NB4 (cell line): ENCODE measurements at regions not wholly inside any gene's neighbourhood (a gene's known extent, or its start where the extent isn't known, plus 50 kb on each side); places are given as distances from the start of the nearest gene placed in this dataset.

ENCODE experiments used
- DNase-seq: peaks from one replicate; pipeline ENCODE4 v3.0.0; 2010; ENCODE audit warnings: low read depth
- H3K4me3 ChIP-seq: one replicate; pipeline ENCODE4 v1.5.1; 2011; ENCODE audit warnings: mild to moderate bottlenecking, low read depth, low read length, moderate library complexity
- CTCF ChIP-seq: IDR thresholded peaks from one replicate; pipeline ENCODE4 v1.5.1; 2012; ENCODE audit warnings: low read depth, low read length
- MAX ChIP-seq: IDR thresholded peaks from 2 replicates; pipeline ENCODE4 v1.6.1; 2011; ENCODE audit warnings: low read depth, low read length
- MYC ChIP-seq: IDR thresholded peaks from 2 replicates; pipeline ENCODE4 v1.6.1; 2011; ENCODE audit warnings: low read depth, low read length
- POLR2A ChIP-seq: IDR thresholded peaks from 2 replicates; pipeline ENCODE4 v1.6.1; 2011; ENCODE audit warnings: mild to moderate bottlenecking; ENCODE audit not compliant: insufficient read length; ENCODE audit errors: extremely low read depth

GRCh38 chr2:207332480-207333212 is 166.9 kb upstream of the KLF7 start:
- TF ChIP-seq MAX (no peak), MYC (no peak), CTCF (no peak), POLR2A (no peak)
- H3K4me3 ChIP-seq, result no peak overlapping the region
- peak; percentile 30 for DNase-seq

- H3K4me3 ChIP-seq, result no peak overlapping the region
- no peak for TF ChIP-seq CTCF
- no peak for TF ChIP-seq MYC
- DNase-seq, result no peak
Observed at GRCh38 chr2:207333599-207334300, 168.0 kb upstream of the KLF7 start.

- TF ChIP-seq CTCF (no peak), POLR2A (no peak), MYC (no peak), MAX (no peak)
- H3K4me3 ChIP-seq, result no peak overlapping the region
- no peak for DNase-seq
Observed at GRCh38 chr2:207334301-207334623, 168.5 kb upstream of the KLF7 start.

- TF ChIP-seq CTCF, result no peak
- no peak for TF ChIP-seq MYC
- TF ChIP-seq POLR2A, result no peak
- TF ChIP-seq MAX, result no peak
- DNase-seq, result no peak
Observed at GRCh38 chr2:207334624-207335371, 169.1 kb upstream of the KLF7 start.

GRCh38 chr2:207337234-207338219 is 171.8 kb upstream of the KLF7 start:
- TF ChIP-seq MYC (no peak), POLR2A (no peak), MAX (no peak), CTCF (no peak)
- H3K4me3 ChIP-seq, result no peak overlapping the region
- peak; percentile 68 for DNase-seq

More at GRCh38 chr2:207334624-207335371, 169.1 kb upstream of the KLF7 start:
- no peak overlapping the region for H3K4me3 ChIP-seq
